A673 (cell line): ENCODE measurements at regions not wholly inside any gene's neighbourhood (a gene's known extent, or its start where the extent isn't known, plus 50 kb on each side); places are given as distances from the start of the nearest gene placed in this dataset.

Experiments used
- BruUV-seq: library from RNA; stranded (reverse); fragments of 400-500 nt; replicated peaks from 2 replicates; lab custom pipeline; 2021; lab: Mats Ljungman, UMichigan
- CTCF ChIA-PET: fragments of 300-600 bp; sonication (Branson Sonifier 250); formaldehyde crosslinking; loops from one replicate; lab custom pipeline; 2022; ENCODE audit warnings: antibody characterized with exemption; lab: Charles Lee
- POLR2A ChIA-PET: fragments of 300-600 bp; sonication (Branson Sonifier 250); formaldehyde crosslinking; loops from one replicate; lab custom pipeline; 2022; ENCODE audit warnings: antibody characterized with exemption; ENCODE audit not compliant: low non-redundant PET; lab: Charles Lee
- DNase-seq: peaks from one replicate; pipeline ENCODE4 v3.0.0-alpha.2; 2015; ENCODE audit warnings: low spot score
- H3K27ac ChIP-seq: fragments of 200-600 bp; sonication (generic); 2 replicates; pipeline ENCODE4 v1.5.1; 2016; ENCODE audit warnings: mixed run types, low read depth, mild to moderate bottlenecking, mixed read lengths, antibody characterized with exemption, low read length; ENCODE audit not compliant: poor library complexity, severe bottlenecking
- H3K27me3 ChIP-seq: fragments of 200-600 bp; sonication (generic); replicated peaks from 2 replicates; pipeline ENCODE4 v1.6.1; 2017; ENCODE audit warnings: mixed run types, low read depth, mild to moderate bottlenecking, mixed read lengths, antibody characterized with exemption, low read length; ENCODE audit not compliant: insufficient read depth, poor library complexity
- H3K36me3 ChIP-seq: fragments of 200-600 bp; sonication (generic); 2 replicates; pipeline ENCODE4 v1.6.1; 2016; ENCODE audit warnings: mixed run types, mild to moderate bottlenecking, mixed read lengths, antibody characterized with exemption, low read length; ENCODE audit not compliant: insufficient read depth, poor library complexity, severe bottlenecking
- H3K4me1 ChIP-seq: fragments of 200-600 bp; sonication (generic); 2 replicates; pipeline ENCODE4 v1.6.1; 2017; ENCODE audit warnings: mixed run types, mild to moderate bottlenecking, mixed read lengths, antibody characterized with exemption, low read length; ENCODE audit not compliant: insufficient read depth, poor library complexity, severe bottlenecking
- H3K4me3 ChIP-seq: fragments of 200-600 bp; sonication (generic); 2 replicates; pipeline ENCODE4 v1.5.1; 2016; ENCODE audit warnings: low read depth, mixed run types, mild to moderate bottlenecking, mixed read lengths, low read length; ENCODE audit not compliant: poor library complexity, severe bottlenecking
- H3K9me3 ChIP-seq: fragments of 200-600 bp; sonication (generic); 2 replicates; pipeline ENCODE4 v1.6.1; 2016; ENCODE audit warnings: mixed run types, low read depth, mild to moderate bottlenecking, mixed read lengths, antibody characterized with exemption, low read length; ENCODE audit not compliant: poor library complexity, severe bottlenecking
- EZH2 ChIP-seq: fragments of 200-600 bp; sonication (generic); IDR thresholded peaks from 2 replicates; pipeline ENCODE4 v1.6.1; 2017; ENCODE audit warnings: borderline replicate concordance, low read depth, mild to moderate bottlenecking, mixed read lengths, antibody characterized with exemption, low read length; ENCODE audit not compliant: poor library complexity, severe bottlenecking
- intact Hi-C: fragments of 100-400 bp; cut with micrococcal nuclease; formaldehyde crosslinking; loops from one replicate; pipeline ENCODE4 v1.10.0; 2022; ENCODE audit not compliant: unreplicated experiment
- TF ChIP-seq, protein P1 (sequence below): fragments of 300-800, 200-600 bp; sonication (generic); conservative IDR thresholded peaks from 2 replicates; pipeline ENCODE4 v1.5.1; 2017; ENCODE audit warnings: low read depth, mild to moderate bottlenecking, antibody characterized with exemption, low read length, moderate library complexity, mixed read lengths

DNA sequence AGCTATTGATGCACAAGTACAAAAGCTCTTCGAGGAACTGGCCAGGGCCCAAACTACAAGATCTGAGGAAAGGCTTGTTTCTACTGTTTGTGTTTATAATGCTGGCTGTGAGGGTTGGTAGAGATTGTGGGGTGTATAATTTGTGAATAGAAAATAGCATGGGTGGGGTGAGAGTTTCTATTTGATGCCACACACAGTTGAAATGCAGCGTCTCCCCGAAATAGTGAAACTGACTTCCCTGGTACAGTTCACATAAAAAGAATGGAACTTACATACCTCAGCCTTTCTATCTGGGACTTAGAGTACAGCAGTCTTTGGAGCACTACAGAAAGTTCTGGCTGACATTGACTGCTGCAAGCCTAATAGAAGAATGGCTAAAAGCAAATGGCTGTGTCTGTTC, 91.3 kb downstream of the DTWD1 start:
- Histone ChIP-seq H3K36me3 (no peaks in the 10 kb centered on the region), H3K9me3 (peaks cover 11% of the 10 kb centered on the region), H3K27me3 (no peaks in the 10 kb centered on the region), H3K4me3 (no peak overlapping the region), H3K27ac (no peak overlapping the region), H3K4me1 (no peaks in the 10 kb centered on the region)
- ChIA-PET POLR2A (no interaction called here), CTCF (no interaction called here)
- intact Hi-C loops: no loop called here
- TF ChIP-seq, protein P1, sequence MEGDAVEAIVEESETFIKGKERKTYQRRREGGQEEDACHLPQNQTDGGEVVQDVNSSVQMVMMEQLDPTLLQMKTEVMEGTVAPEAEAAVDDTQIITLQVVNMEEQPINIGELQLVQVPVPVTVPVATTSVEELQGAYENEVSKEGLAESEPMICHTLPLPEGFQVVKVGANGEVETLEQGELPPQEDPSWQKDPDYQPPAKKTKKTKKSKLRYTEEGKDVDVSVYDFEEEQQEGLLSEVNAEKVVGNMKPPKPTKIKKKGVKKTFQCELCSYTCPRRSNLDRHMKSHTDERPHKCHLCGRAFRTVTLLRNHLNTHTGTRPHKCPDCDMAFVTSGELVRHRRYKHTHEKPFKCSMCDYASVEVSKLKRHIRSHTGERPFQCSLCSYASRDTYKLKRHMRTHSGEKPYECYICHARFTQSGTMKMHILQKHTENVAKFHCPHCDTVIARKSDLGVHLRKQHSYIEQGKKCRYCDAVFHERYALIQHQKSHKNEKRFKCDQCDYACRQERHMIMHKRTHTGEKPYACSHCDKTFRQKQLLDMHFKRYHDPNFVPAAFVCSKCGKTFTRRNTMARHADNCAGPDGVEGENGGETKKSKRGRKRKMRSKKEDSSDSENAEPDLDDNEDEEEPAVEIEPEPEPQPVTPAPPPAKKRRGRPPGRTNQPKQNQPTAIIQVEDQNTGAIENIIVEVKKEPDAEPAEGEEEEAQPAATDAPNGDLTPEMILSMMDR: no peak
- TF ChIP-seq EZH2: no peak
- no TSS peak for BruUV-seq
- no peak for DNase-seq

- Histone ChIP-seq H3K9me3 (peaks cover 11% of the 10 kb centered on the region), H3K4me1 (no peaks in the 10 kb centered on the region), H3K36me3 (no peaks in the 10 kb centered on the region), H3K4me3 (no peak overlapping the region), H3K27ac (no peak overlapping the region), H3K27me3 (no peaks in the 10 kb centered on the region)
- intact Hi-C loops: no loop called here
- no TSS peak for BruUV-seq
- CTCF ChIA-PET: no interaction called here
- no peak for TF ChIP-seq EZH2
- TF ChIP-seq, protein P1: no peak
- POLR2A ChIA-PET: no interaction called here
- DNase-seq: no peak
Observed at GRCh38 chr15:49712846-49713450, 92.1 kb downstream of the DTWD1 start.

GRCh38 chr15:49715211-49715610, 94.4 kb downstream of the DTWD1 start:
- Histone ChIP-seq H3K9me3 (no peaks in the 10 kb centered on the region), H3K36me3 (no peaks in the 10 kb centered on the region), H3K4me3 (no peak overlapping the region), H3K27me3 (no peaks in the 10 kb centered on the region), H3K27ac (no peak overlapping the region), H3K4me1 (no peaks in the 10 kb centered on the region)
- no peak for DNase-seq
- no peak for TF ChIP-seq EZH2
- TF ChIP-seq, protein P1: no peak
- POLR2A ChIA-PET: no interaction called here
- CTCF ChIA-PET: no interaction called here
- no TSS peak for BruUV-seq
- intact Hi-C loops: no loop called here
